Kidney (tissue), 13 donors: ENCODE measurements at regions not wholly inside any gene's neighbourhood (a gene's known extent, or its start where the extent isn't known, plus 50 kb on each side); places are given as distances from the start of the nearest gene placed in this dataset.
"Not testable (repeated sequence)": the region's sequence is repeated elsewhere in the genome, so short reads cannot be mapped to it uniquely, and the experiment has no call there.

Source experiments
- DNase-seq, 5 donors: peaks; one replicate each; pipeline ENCODE4 v3.0.0-alpha.2; 2013 to 2020
- FAIRE-seq: peaks from 2 replicates; lab custom pipeline; 2012; peaks lifted over from hg19 to GRCh38; lab: Jason Lieb, UNC
- H3K27ac ChIP-seq, 2 donors: one replicate each; pipeline ENCODE4 v1.7.0; 2013; ENCODE audit warnings: low read depth in 2 of 2, low read length in 2 of 2, inconsistent platforms in 1 of 2
- H3K27me3 ChIP-seq: one replicate; pipeline ENCODE4 v1.7.1; 2013; ENCODE audit warnings: low read length, inconsistent platforms; ENCODE audit not compliant: control insufficient read depth, insufficient read depth
- H3K36me3 ChIP-seq, 3 donors: one replicate each; pipeline versions ENCODE4 v1.7.0 to v1.7.1; 2013; ENCODE audit warnings: low read length in 3 of 3, control low read depth in 1 of 3, inconsistent platforms in 1 of 3; ENCODE audit not compliant: insufficient read depth in 3 of 3, control insufficient read depth in 2 of 3
- H3K4me1 ChIP-seq, 3 donors: one replicate each; pipeline versions ENCODE4 v1.7.0 to v1.7.1; 2013; ENCODE audit warnings: low read length in 3 of 3, inconsistent platforms in 1 of 3, low read depth in 1 of 3; ENCODE audit not compliant: control insufficient read depth in 2 of 3, insufficient read depth in 2 of 3
- H3K4me3 ChIP-seq, 3 donors: one replicate each; pipeline versions ENCODE4 v1.7.0 to v1.8.1; 2013; ENCODE audit warnings: low read length in 3 of 3, control low read depth in 1 of 3, inconsistent platforms in 1 of 3
- H3K9ac ChIP-seq, 3 donors: one replicate each; pipeline versions ENCODE4 v1.7.0 to v1.7.1; 2013; ENCODE audit warnings: low read length in 3 of 3, control low read depth in 1 of 3, inconsistent platforms in 1 of 3
- H3K9me3 ChIP-seq, 3 donors: one replicate each; pipeline versions ENCODE4 v1.7.0 to v1.7.1; 2013; ENCODE audit warnings: low read length in 3 of 3, control low read depth in 1 of 3, inconsistent platforms in 1 of 3; ENCODE audit not compliant: control insufficient read depth in 2 of 3, insufficient read depth in 1 of 3
- CTCF ChIP-seq: IDR thresholded peaks from 3 replicates; pipeline ENCODE4 v1.5.1; 2012; ENCODE audit warnings: mild to moderate bottlenecking, moderate library complexity, borderline replicate concordance; ENCODE audit not compliant: insufficient read depth; ENCODE audit errors: extremely low read depth
- intact Hi-C: fragments of 100-400 bp; cut with DNase I; formaldehyde crosslinking; loops from one replicate; pipeline ENCODE4 v1.11.1; 2022
- donor health status: control.
- donor health status: control.
- donor health status: control.
- donor health status: control.
- donor health status: control.
- donor health status: DM: yes; HTN: yes; CAD: no.
- donor health status: Normal renal cell carcinoma (clear cell type).

DNA sequence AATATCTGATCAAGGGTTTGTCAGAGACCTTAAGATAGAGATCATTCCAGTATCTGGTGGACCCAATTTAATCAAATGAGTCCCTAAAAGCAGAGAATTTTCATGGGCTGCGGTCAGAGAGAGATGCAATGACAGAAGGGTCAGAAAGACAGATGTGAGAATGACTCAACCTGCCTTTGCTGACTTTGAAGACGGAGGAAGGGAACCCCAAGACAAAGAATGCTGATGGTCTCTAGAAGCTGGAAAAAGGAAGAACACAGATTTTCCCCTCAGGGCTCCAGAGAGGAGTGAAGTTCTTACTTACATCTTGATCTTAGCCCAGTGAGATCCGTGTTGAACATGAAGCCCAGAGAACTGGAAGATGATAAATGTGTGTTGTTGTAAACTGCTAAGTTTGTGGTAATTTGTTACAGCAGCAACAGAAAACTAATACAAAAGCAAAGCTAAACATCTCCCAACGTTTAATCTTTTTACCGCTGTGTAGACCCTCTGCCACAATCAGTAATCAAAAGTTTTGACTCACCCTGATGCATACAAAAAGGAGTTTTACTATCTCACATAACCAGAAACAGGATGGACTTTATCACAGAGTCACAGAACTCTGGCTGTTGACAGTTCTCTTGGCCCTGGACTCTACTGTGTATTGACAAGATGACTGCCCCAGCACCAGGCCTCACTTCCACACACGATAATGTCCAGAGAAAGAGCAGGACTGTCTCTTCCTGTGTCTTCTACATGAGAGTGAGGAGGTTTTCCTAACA, 70.2 kb upstream of the MAGEB2 start:
- H3K9me3 ChIP-seq: no peaks in the 10 kb centered on the region
- no peaks in the 10 kb centered on the region for H3K27me3 ChIP-seq
- TF ChIP-seq CTCF: no peak
- no peak for FAIRE-seq
- no peak for DNase-seq
- H3K4me3 ChIP-seq: no peak overlapping the region
- H3K27ac ChIP-seq: no peak overlapping the region
- intact Hi-C loops: no loop called here
- no peaks in the 10 kb centered on the region for H3K4me1 ChIP-seq
- H3K36me3 ChIP-seq: no peaks in the 10 kb centered on the region
- H3K9ac ChIP-seq: no peak overlapping the region

DNA sequence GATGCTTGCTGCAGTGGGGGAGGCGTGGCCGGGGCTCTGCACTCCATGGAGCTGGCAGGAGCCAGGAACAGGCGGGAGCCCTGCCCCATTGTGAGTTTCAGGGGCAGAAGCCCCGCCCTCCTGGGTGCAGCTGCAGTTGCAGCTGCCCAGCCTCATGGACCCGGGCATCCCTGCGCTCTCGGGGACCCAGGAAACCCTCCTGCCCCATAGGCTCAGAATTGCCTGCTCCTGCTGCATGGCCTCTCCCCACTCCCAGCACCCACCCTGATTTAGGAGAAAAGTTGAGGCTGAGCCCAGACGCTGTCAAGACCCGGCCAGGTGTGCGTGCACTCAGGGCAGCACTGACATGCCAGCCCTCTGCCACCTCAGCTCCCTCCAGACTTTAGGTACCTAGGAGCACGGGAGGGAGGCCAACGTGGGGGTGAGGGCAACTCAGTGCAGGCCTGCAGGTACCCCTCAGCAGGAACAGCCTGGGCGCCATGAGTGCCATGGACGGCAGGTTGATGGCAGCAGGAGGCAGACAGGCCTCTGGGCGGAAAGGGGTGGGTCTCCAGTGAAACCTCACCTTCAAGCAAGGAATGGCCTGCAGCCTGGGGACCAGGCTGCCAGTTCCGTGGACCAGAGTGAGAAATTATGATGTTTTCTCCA, 67.2 kb upstream of the MAGEB2 start:
- H3K27ac ChIP-seq: no peak overlapping the region
- H3K27me3 ChIP-seq: no peaks in the 10 kb centered on the region
- no peak overlapping the region for H3K4me3 ChIP-seq
- DNase-seq (peak in 1 of 5 donors; percentile 59), FAIRE-seq (no peak)
- H3K4me1 ChIP-seq: no peaks in the 10 kb centered on the region
- H3K9me3 ChIP-seq: no peaks in the 10 kb centered on the region
- no peaks in the 10 kb centered on the region for H3K36me3 ChIP-seq
- intact Hi-C loops: no loop called here
- no peak for TF ChIP-seq CTCF
- H3K9ac ChIP-seq: no peak overlapping the region

DNA sequence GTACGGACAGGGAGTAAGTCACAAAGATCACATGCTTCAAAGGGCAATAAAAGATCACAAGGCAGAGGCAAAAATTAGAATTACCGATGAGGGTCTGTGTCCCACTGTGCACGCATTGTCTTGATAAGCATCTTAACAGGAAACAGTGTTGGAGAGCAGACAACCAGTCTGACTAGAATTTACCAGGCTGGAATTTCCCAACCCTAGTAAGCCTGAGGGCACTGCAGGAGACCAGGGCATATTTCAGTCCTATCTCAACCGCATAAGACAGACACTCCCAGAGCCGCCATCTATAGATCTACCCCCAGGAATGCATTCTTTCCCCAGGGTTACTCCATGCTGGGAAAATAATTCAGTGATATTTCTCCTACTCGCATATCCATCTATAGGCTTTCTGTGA, 66.2 kb upstream of the MAGEB2 start:
- H3K27ac ChIP-seq, DNase-seq, H3K4me1 ChIP-seq, FAIRE-seq, H3K9ac ChIP-seq, H3K9me3 ChIP-seq, H3K4me3 ChIP-seq, H3K36me3 ChIP-seq, H3K27me3 ChIP-seq, intact Hi-C loops: not testable (repeated sequence)

DNA sequence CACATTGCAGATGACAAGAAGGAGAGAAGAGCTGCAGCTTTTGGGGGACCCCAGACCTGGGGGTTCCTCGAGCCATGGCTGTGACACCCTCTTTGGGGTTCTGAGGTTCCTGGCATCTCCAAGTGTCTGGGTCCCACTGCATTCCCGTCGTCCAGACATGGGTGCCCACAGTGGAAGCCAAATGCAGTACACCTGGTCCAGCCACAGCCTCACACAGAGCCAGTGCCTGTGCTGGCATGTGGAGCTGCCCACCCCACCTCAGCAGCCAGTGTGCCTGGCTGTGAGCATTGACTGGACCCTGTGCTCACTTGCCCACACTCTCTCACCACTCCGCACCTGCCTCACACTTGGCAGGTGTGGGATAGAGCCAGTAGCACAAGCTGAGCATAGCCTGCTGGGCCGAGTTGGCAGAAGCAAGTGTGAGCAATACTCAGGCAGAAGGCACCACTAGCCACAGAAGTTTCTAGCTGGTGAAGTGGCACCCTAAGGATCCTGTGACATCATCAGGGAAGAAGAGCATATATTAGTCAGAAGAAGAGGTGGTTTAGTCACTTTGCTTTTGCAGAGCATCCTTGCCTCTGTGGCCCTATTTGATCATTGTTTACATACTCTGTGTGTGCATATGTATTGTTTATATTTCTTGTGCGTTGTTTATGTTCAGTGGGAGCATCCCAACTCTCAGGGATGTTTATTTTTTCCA, 65.0 kb upstream of the MAGEB2 start:
- no peak for DNase-seq
- intact Hi-C loops: no loop called here
- Histone ChIP-seq H3K36me3 (no peaks in the 10 kb centered on the region), H3K27me3 (no peaks in the 10 kb centered on the region), H3K9me3 (no peaks in the 10 kb centered on the region), H3K4me3 (no peak overlapping the region), H3K27ac (no peak overlapping the region), H3K4me1 (no peaks in the 10 kb centered on the region), H3K9ac (no peak overlapping the region)
- no peak for TF ChIP-seq CTCF
- no peak for FAIRE-seq
